H1 (cell line): ENCODE measurements at regions not wholly inside any gene's neighbourhood (a gene's known extent, or its start where the extent isn't known, plus 50 kb on each side); places are given as distances from the start of the nearest gene placed in this dataset.

Experiments used
- CTCF ChIA-PET: fragments of 300-600 bp; sonication (Branson Sonifier 250); formaldehyde crosslinking; loops from one replicate; lab custom pipeline; 2021; ENCODE audit not compliant: partially characterized antibody; lab: Charles Lee
- POLR2A ChIA-PET: fragments of 300-600 bp; sonication (Branson Sonifier 250); formaldehyde crosslinking; loops from one replicate; lab custom pipeline; 2021; ENCODE audit warnings: inconsistent platforms; ENCODE audit not compliant: partially characterized antibody; lab: Charles Lee
- DNase-seq, 2 experiments: peaks; one replicate each; pipeline versions ENCODE4 v3.0.0 to v3.0.0-alpha.2; 2010 to 2022; ENCODE audit warnings: low spot score in 2 of 2, low read depth in 1 of 2, mixed read lengths in 1 of 2
- FAIRE-seq: peaks from 2 replicates; lab custom pipeline; 2011; peaks lifted over from hg19 to GRCh38; lab: Jason Lieb, UNC
- H2AFZ ChIP-seq: 2 replicates; pipeline ENCODE4 v1.8.1; 2012; ENCODE audit warnings: low read length, inconsistent platforms
- H2AK5ac ChIP-seq: 2 replicates; pipeline ENCODE4 v1.6.1; 2013; ENCODE audit warnings: low read depth, low read length
- H2BK120ac ChIP-seq: replicated peaks from 2 replicates; pipeline ENCODE3; 2013; ENCODE audit warnings: low read depth, low read length, inconsistent platforms
- H2BK12ac ChIP-seq: 2 replicates; pipeline ENCODE4 v1.6.1; 2013; ENCODE audit warnings: low read depth, low read length
- H2BK15ac ChIP-seq: 2 replicates; pipeline ENCODE4 v1.6.1; 2013; ENCODE audit warnings: low read length
- H2BK20ac ChIP-seq: 2 replicates; pipeline ENCODE4 v1.6.1; 2013; ENCODE audit warnings: low read length
- H2BK5ac ChIP-seq: 2 replicates; pipeline ENCODE4 v1.6.1; 2013; ENCODE audit warnings: low read depth, low read length
- H3K14ac ChIP-seq: 2 replicates; pipeline ENCODE4 v1.6.1; 2013; ENCODE audit warnings: inconsistent platforms; ENCODE audit not compliant: insufficient read length
- H3K18ac ChIP-seq: 2 replicates; pipeline ENCODE4 v1.6.1; 2013; ENCODE audit warnings: low read length; ENCODE audit errors: extremely low read depth
- H3K23ac ChIP-seq: 2 replicates; pipeline ENCODE4 v1.6.1; 2013; ENCODE audit warnings: inconsistent platforms; ENCODE audit not compliant: insufficient read length
- H3K23me2 ChIP-seq: 2 replicates; pipeline ENCODE4 v1.6.1; 2013; ENCODE audit warnings: low read depth, low read length
- H3K27ac ChIP-seq: 2 replicates; pipeline ENCODE4 v1.6.1; 2011; ENCODE audit warnings: low read depth, low read length, inconsistent platforms
- H3K27me3 ChIP-seq, 4 experiments: replicated peaks in 1 of 4; 1 replicate in 1 of 4; 2 replicates in 3 of 4; pipeline versions ENCODE4 v1.6.1 to v1.8.1; 2011 to 2013; ENCODE audit warnings: low read length in 3 of 4, mild to moderate bottlenecking in 3 of 4, inconsistent platforms in 2 of 4, mixed read lengths in 2 of 4, moderate library complexity in 1 of 4; ENCODE audit not compliant: control insufficient read depth in 3 of 4, insufficient read depth in 3 of 4; ENCODE audit errors: extremely low read depth in 1 of 4
- H3K36me3 ChIP-seq, 4 experiments: 2 replicates each; pipeline versions ENCODE4 v1.6.1 to v1.8.1; 2011 to 2013; ENCODE audit warnings: mild to moderate bottlenecking in 4 of 4, low read length in 3 of 4, moderate library complexity in 2 of 4, control low read depth in 1 of 4, inconsistent platforms in 1 of 4; ENCODE audit not compliant: insufficient read depth in 4 of 4, control insufficient read depth in 2 of 4
- H3K4ac ChIP-seq: replicated peaks from 2 replicates; pipeline ENCODE3; 2013; ENCODE audit warnings: low read length, low read depth, mixed read lengths, inconsistent platforms; ENCODE audit not compliant: insufficient read length
- H3K4me1 ChIP-seq, 4 experiments: replicated peaks in 1 of 4; 1 replicate in 1 of 4; 2 replicates in 3 of 4; pipeline versions ENCODE4 v1.6.1 to v1.8.1; 2011 to 2013; ENCODE audit warnings: low read length in 3 of 4, inconsistent platforms in 2 of 4, mixed read lengths in 1 of 4; ENCODE audit not compliant: insufficient read depth in 4 of 4, control insufficient read depth in 3 of 4
- H3K4me2 ChIP-seq, 2 experiments: 2 replicates each; pipeline versions ENCODE4 v1.6.1 to v1.8.1; 2011 to 2013; ENCODE audit warnings: low read depth in 2 of 2, low read length in 2 of 2, control low read depth in 1 of 2, inconsistent platforms in 1 of 2, mild to moderate bottlenecking in 1 of 2; ENCODE audit not compliant: insufficient read depth in 1 of 2
- H3K4me3 ChIP-seq, 4 experiments: fragments of 200-600, 300-600 bp in 1 of 4; sonication (generic), shearing (Covaris generic), sonication (Bioruptor Twin) in 1 of 4; 2 replicates each; pipeline versions ENCODE4 v1.5.1 to v1.8.1; 2011 to 2016; ENCODE audit warnings: low read length in 4 of 4, low read depth in 3 of 4, control low read depth in 2 of 4, inconsistent platforms in 2 of 4, mild to moderate bottlenecking in 2 of 4, mixed read lengths in 1 of 4, moderate library complexity in 1 of 4; ENCODE audit not compliant: insufficient read depth in 2 of 4; ENCODE audit errors: extremely low read depth in 1 of 4
- H3K56ac ChIP-seq: replicated peaks from 2 replicates; pipeline ENCODE3; 2013; ENCODE audit warnings: low read depth, mild to moderate bottlenecking, mixed read lengths, low read length, inconsistent platforms; ENCODE audit not compliant: insufficient read length
- H3K79me1 ChIP-seq: 2 replicates; pipeline ENCODE4 v1.6.1; 2013; ENCODE audit warnings: low read depth, low read length, control low read depth
- H3K79me2 ChIP-seq, 2 experiments: 2 replicates each; pipeline versions ENCODE4 v1.6.1 to v1.8.1; 2012 to 2013; ENCODE audit warnings: low read length in 2 of 2, mild to moderate bottlenecking in 2 of 2, inconsistent platforms in 1 of 2; ENCODE audit not compliant: insufficient read depth in 2 of 2, control insufficient read depth in 1 of 2
- H3K9ac ChIP-seq, 4 experiments: replicated peaks in 1 of 4; 1 replicate in 1 of 4; 2 replicates in 3 of 4; pipeline versions ENCODE4 v1.6.1 to v1.8.1; 2011 to 2013; ENCODE audit warnings: low read depth in 3 of 4, low read length in 3 of 4, control low read depth in 2 of 4, mild to moderate bottlenecking in 2 of 4, moderate library complexity in 2 of 4, inconsistent platforms in 1 of 4; ENCODE audit errors: extremely low read depth in 1 of 4
- H3K9me3 ChIP-seq, 2 experiments: 2 replicates each; pipeline versions ENCODE4 v1.6.1 to v1.8.1; 2012 to 2013; ENCODE audit warnings: mild to moderate bottlenecking in 2 of 2, moderate library complexity in 2 of 2, control low read depth in 1 of 2, inconsistent platforms in 1 of 2, low read depth in 1 of 2, low read length in 1 of 2, mixed read lengths in 1 of 2; ENCODE audit not compliant: insufficient read depth in 2 of 2
- H4K20me1 ChIP-seq, 2 experiments: replicated peaks in 1 of 2; 2 replicates each; pipeline versions ENCODE3 to v1.8.1; 2011 to 2013; ENCODE audit warnings: inconsistent platforms in 2 of 2, low read length in 2 of 2, mild to moderate bottlenecking in 1 of 2; ENCODE audit not compliant: insufficient read depth in 2 of 2, control insufficient read depth in 1 of 2
- H4K5ac ChIP-seq: 2 replicates; pipeline ENCODE4 v1.6.1; 2013; ENCODE audit warnings: low read length, low read depth, mixed read lengths, inconsistent platforms; ENCODE audit not compliant: insufficient read length
- H4K8ac ChIP-seq: 2 replicates; pipeline ENCODE4 v1.8.0; 2013; ENCODE audit warnings: mild to moderate bottlenecking, moderate library complexity, low read length, inconsistent platforms; ENCODE audit not compliant: insufficient read depth; ENCODE audit errors: extremely low read depth
- H4K91ac ChIP-seq: replicated peaks from 2 replicates; pipeline ENCODE3; 2013; ENCODE audit warnings: low read length, mixed read lengths, inconsistent platforms; ENCODE audit not compliant: insufficient read length
- ASH2L ChIP-seq: fragments of 200-600, 300-600 bp; sonication (generic); IDR thresholded peaks from one replicate; pipeline ENCODE4 v1.7.1; 2017; ENCODE audit warnings: low read length
- CBX5 ChIP-seq: fragments of 300-800, 300-1000 bp; sonication (generic); IDR thresholded peaks from 2 replicates; pipeline ENCODE4 v1.7.1; 2016; ENCODE audit warnings: antibody characterized with exemption, low read length, low read depth
- GABPA ChIP-seq: IDR thresholded peaks from 2 replicates; pipeline ENCODE4 v1.6.1; 2011; ENCODE audit warnings: mild to moderate bottlenecking, low read length, moderate library complexity, borderline replicate concordance; ENCODE audit not compliant: insufficient read depth
- JUN ChIP-seq: IDR thresholded peaks from 2 replicates; pipeline ENCODE4 v1.6.1; 2011; ENCODE audit warnings: low read depth, mild to moderate bottlenecking, improper control_type of control experiment, low read length
- NRF1 ChIP-seq: IDR thresholded peaks from 2 replicates; pipeline ENCODE4 v1.6.1; 2011; ENCODE audit warnings: mild to moderate bottlenecking, low read depth, low read length, improper control_type of control experiment
- POU5F1 ChIP-seq: IDR thresholded peaks from 2 replicates; pipeline ENCODE4 v1.6.1; 2011; ENCODE audit warnings: low read depth, mild to moderate bottlenecking, low read length, moderate library complexity
- SP4 ChIP-seq: IDR thresholded peaks from 2 replicates; pipeline ENCODE4 v1.6.1; 2012; ENCODE audit warnings: low read length, inconsistent platforms
- TAF7 ChIP-seq: optimal IDR thresholded peaks from 2 replicates; pipeline ENCODE3; 2011; ENCODE audit warnings: low read depth, mild to moderate bottlenecking, inconsistent platforms, low read length, moderate library complexity, borderline replicate concordance
- TEAD4 ChIP-seq: IDR thresholded peaks from 2 replicates; pipeline ENCODE4 v1.6.1; 2012; ENCODE audit warnings: low read depth, low read length, inconsistent platforms, mixed read lengths
- WGBS, 2 experiments: shearing (Covaris generic) in 1 of 2; methylation state at CpG; one replicate each; pipeline versions ENCODE4 v1.1.6 to v1.1.7; 2013 to 2015; ENCODE audit warnings: low lambda C conversion rate in 2 of 2, mixed read lengths in 2 of 2, inconsistent platforms in 1 of 2, low coverage in 1 of 2, missing lambda C conversion rate in 1 of 2; ENCODE audit not compliant: insufficient replicate concordance in 2 of 2, insufficient coverage in 1 of 2, insufficient read length in 1 of 2; ENCODE audit errors: extremely low coverage in 1 of 2, missing lambda C conversion rate in 1 of 2; 5-methylcytosine and 5-hydroxymethylcytosine counted together

- H3K9me3 ChIP-seq: peaks cover 65 to 90% of the 10 kb centered on the region in 2 experiments
- H3K27ac ChIP-seq: no peak overlapping the region
- no peak overlapping the region for H2AK5ac ChIP-seq
- H3K4me3 ChIP-seq: no peak overlapping the region
- no peak overlapping the region for H2BK15ac ChIP-seq
- no peak overlapping the region for H3K56ac ChIP-seq
- no peak overlapping the region for H2AFZ ChIP-seq
- DNase-seq (no peak), FAIRE-seq (no peak)
- no peaks in the 10 kb centered on the region for H3K79me1 ChIP-seq
- H3K23me2 ChIP-seq: no peaks in the 10 kb centered on the region
- no peak overlapping the region for H3K4me2 ChIP-seq
- no peak overlapping the region for H3K18ac ChIP-seq
- POLR2A ChIA-PET: no interaction called here
- no peak overlapping the region for H3K23ac ChIP-seq
- CTCF ChIA-PET: no interaction called here
- H2BK12ac ChIP-seq: no peak overlapping the region
- 92% methylated on average over 5 of the region's 5 CpGs; no CpG with 5 or more reads in 1 of the 2 experiments for WGBS, 2 experiments
- no peak overlapping the region for H3K4ac ChIP-seq
- no peak overlapping the region for H2BK120ac ChIP-seq
- H3K79me2 ChIP-seq: no peaks in the 10 kb centered on the region
- TF ChIP-seq TEAD4 (no peak), JUN (no peak), TAF7 (no peak), GABPA (no peak), NRF1 (no peak), CBX5 (no peak), POU5F1 (no peak), ASH2L (no peak), SP4 (no peak)
- H4K91ac ChIP-seq: no peak overlapping the region
- no peak overlapping the region for H2BK20ac ChIP-seq
- no peaks in the 10 kb centered on the region for H3K27me3 ChIP-seq
- no peak overlapping the region for H4K5ac ChIP-seq
- no peaks in the 10 kb centered on the region for H4K20me1 ChIP-seq
- H3K14ac ChIP-seq: no peak overlapping the region
- H3K4me1 ChIP-seq: no peaks in the 10 kb centered on the region
- H4K8ac ChIP-seq: no peak overlapping the region
- no peak overlapping the region for H2BK5ac ChIP-seq
- no peaks in the 10 kb centered on the region for H3K36me3 ChIP-seq
- H3K9ac ChIP-seq: no peak overlapping the region
Measured at GRCh38 chr6:159578629-159579028, 114.4 kb downstream of the SOD2 start.
